Erythroblast (primary cell): ENCODE measurements at regions not wholly inside any gene's neighbourhood (a gene's known extent, or its start where the extent isn't known, plus 50 kb on each side); places are given as distances from the start of the nearest gene placed in this dataset.

Source experiments
- DNase-seq, 2 experiments: peaks; one replicate each; lab custom pipeline; 2025; lab: John Stamatoyannopoulos, UW
- GATA1 ChIP-seq: IDR thresholded peaks from 2 replicates; pipeline ENCODE4 v1.6.1; 2011; ENCODE audit warnings: low read depth, mild to moderate bottlenecking, control low read depth, low read length, moderate library complexity
- POLR2A ChIP-seq: IDR thresholded peaks from 2 replicates; pipeline ENCODE4 v1.6.1; 2011; ENCODE audit warnings: mild to moderate bottlenecking, low read length

DNA sequence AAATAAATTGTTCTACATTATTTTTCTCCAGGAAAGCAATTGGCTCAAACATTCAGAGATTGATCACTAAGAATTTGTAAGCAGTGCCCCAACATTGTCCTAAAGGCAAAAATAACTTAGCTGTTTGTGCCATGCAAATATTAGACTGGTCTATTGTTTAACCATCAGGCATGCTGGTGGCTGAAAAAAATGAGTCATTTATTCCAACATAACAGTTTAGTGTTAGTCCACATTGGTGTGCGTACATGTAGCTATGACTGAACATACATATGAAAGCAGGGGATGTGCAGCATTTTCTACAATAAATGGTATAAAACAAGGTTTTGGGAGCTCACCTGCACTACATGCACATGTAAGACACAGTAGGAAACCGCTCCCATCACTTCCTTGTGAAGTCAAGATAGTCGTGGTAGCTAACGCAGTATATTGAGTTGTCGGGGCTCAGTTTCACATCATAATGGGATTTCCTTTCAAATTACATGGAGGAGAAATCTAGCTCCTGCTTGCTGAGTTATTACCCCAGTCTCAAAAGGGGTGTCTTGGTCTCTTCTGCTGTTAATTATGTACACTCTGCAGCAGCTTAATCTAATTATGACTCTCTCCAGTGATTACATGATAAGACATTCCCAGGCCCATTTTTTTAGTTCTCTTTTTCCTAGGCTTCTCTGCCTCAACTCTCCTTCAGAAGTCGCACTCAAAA lies 199.4 kb downstream of the LYPLAL1 start:
- no peak for TF ChIP-seq GATA1
- no peak for TF ChIP-seq POLR2A
- DNase-seq: no peak

- no peak for TF ChIP-seq POLR2A
- no peak for TF ChIP-seq GATA1
- no peak for DNase-seq
Measured at GRCh38 chr1:219371471-219371870, 197.8 kb downstream of the LYPLAL1 start.

- DNase-seq: no peak
Measured at GRCh38 chr1:219367496-219367895, 193.8 kb downstream of the LYPLAL1 start.

GRCh38 chr1:219365451-219365850 lies 191.8 kb downstream of the LYPLAL1 start:
- TF ChIP-seq POLR2A (no peak), GATA1 (no peak)
- DNase-seq: no peak

More at GRCh38 chr1:219367496-219367895, 193.8 kb downstream of the LYPLAL1 start:
- TF ChIP-seq POLR2A (no peak), GATA1 (no peak)

DNA sequence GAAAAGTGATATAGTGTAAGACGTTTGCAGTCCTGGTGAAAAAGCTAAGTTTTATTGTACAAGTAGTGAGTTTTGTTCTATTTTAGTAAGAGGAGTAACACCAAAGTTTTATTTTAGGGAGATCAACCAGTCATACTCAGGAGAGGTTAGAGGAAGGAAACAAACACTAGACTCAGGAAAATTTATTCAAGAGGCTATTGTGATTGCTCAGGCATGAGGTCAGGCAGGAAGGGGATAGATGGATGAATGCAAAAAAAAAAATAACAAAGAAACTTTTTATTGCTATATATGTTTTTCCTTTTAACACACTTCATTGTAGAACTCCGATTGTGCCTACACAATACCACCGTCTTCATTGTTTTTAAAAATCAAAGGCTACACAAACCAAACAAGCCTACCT lies 189.0 kb downstream of the LYPLAL1 start:
- DNase-seq: no peak
- TF ChIP-seq POLR2A: no peak
- no peak for TF ChIP-seq GATA1

- no peak for DNase-seq
- TF ChIP-seq POLR2A: no peak
- no peak for TF ChIP-seq GATA1
Measured at GRCh38 chr1:219359126-219359525, 185.4 kb downstream of the LYPLAL1 start.

- no peak for TF ChIP-seq POLR2A
- TF ChIP-seq GATA1: no peak
- DNase-seq: no peak
Measured at GRCh38 chr1:219358080-219358479, 184.4 kb downstream of the LYPLAL1 start.

DNA sequence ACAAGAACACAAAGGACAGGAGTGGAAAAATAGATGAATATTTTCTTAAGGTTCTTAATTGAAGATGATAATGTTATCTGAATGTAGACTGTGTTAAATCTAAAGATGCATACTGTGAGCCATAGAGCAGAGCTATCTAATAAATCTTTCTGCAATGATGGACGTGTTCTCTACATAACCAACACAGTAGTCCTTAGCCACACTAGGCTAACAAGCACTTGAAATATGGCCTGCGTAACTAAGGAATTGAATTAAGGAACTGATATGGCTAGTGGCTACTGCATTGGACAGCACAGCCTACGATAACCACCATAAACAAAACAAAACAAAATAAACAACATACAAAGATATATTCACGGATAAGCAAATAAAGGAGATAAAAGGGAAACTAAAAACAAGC lies 181.3 kb downstream of the LYPLAL1 start:
- no peak for TF ChIP-seq POLR2A
- TF ChIP-seq GATA1: no peak
- DNase-seq: no peak

DNA sequence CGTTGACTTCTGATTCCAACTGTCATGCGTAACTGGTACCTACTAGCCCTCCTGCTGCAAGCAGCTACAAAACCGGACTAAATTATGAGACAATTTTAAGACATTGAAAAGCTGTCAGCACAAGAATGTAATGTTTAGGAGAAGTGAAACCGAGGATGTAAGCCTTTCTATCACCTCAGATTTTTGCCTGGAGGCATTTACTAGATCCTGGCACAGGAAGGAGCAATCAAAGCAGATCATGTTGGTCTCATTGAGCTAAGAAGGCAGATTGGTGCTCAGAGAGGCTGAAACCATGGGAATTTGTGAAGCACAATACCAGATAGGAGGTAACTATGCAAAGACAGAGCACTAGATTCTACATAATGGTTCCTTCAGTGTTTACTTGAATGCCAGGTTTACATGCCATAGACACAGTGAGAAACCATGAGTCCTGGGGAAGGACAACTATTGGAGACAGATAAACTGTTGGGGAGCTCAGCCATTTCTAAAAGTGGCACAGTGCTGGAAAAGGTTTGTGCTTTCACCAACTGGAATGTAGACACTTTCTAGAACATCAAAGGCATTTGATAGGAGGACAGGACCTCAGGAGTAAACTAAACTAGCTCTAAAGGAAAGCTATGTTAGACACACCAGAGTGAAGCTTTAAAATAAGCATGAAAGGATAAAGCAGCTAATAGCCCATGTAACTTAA lies 179.4 kb downstream of the LYPLAL1 start:
- TF ChIP-seq GATA1: no peak
- TF ChIP-seq POLR2A: no peak
- no peak for DNase-seq

GRCh38 chr1:219350172-219350931 lies 176.7 kb downstream of the LYPLAL1 start:
- TF ChIP-seq POLR2A (no peak), GATA1 (no peak)
- DNase-seq: no peak

- DNase-seq: no peak
- TF ChIP-seq POLR2A (no peak), GATA1 (no peak)
Measured at GRCh38 chr1:219347921-219348391, 174.3 kb downstream of the LYPLAL1 start.

DNA sequence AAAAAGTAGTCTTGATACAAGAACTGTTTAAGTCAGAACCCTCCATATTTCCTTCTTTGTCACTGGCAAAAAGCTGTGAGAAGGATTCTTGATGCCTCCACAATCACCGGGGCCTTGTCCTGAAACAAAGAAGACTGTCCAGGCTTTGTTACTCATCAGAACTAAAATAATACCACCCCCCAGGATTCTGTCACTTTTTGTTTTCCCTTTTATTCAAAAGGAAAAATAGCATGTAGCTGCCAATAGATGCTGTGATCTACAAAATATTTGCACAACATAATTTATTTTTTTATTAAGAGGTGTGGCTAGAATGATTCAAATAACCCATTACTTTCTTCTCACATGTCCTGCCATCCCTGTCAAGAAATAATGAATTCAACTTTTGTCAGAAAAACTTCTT lies 173.7 kb downstream of the LYPLAL1 start:
- TF ChIP-seq GATA1: no peak
- no peak for TF ChIP-seq POLR2A
- DNase-seq: no peak

GRCh38 chr1:219345953-219346352 lies 172.3 kb downstream of the LYPLAL1 start:
- TF ChIP-seq POLR2A (no peak), GATA1 (no peak)
- DNase-seq: no peak

DNA sequence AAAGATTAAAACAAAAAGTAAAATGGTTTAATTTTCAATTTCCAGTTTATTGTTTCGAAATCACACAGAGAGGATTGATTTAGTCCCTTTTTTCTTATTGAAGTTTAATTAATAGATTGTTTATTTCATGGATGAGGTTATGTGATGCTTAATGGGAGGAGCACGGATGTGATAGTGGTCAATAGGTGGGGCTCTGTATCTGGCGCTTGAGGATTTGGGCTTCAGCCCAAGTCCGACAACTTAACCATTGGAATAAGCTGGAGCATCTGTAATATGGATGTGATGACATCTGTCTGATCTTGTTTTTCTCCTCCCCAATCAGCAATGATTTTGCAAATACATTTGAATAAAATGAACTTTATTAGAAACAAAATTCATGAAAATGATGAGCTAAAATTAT lies 169.2 kb downstream of the LYPLAL1 start:
- no peak for TF ChIP-seq GATA1
- TF ChIP-seq POLR2A: no peak
- DNase-seq: no peak
